ENCODE measurements at regions not wholly inside any gene's neighbourhood (a gene's known extent, or its start where the extent isn't known, plus 50 kb on each side); places are given as distances from the start of the nearest gene placed in this dataset.
"Not testable (repeated sequence)": the region's sequence is repeated elsewhere in the genome, so short reads cannot be mapped to it uniquely, and the experiment has no call there.

GRCh38 chr12:91249518-91250272 is 67.1 kb upstream of the DCN start:
- Mint-ChIP-seq H3K36me3 (no peaks in the 10 kb centered on the region), H3K27me3 (peaks cover 8% of the 10 kb centered on the region), H3K4me1 (no peaks in the 10 kb centered on the region), H3K27ac (no peak overlapping the region), H3K9me3 (no peaks in the 10 kb centered on the region), H3K4me3 (no peak overlapping the region)
- no peak for DNase-seq

- H3K36me3 Mint-ChIP-seq = no peaks in the 10 kb centered on the region
- peaks cover 4% of the 10 kb centered on the region for H3K9me3 Mint-ChIP-seq
- no peak for DNase-seq
- H3K27me3 Mint-ChIP-seq = peaks cover 8% of the 10 kb centered on the region
- no peak overlapping the region for H3K4me3 Mint-ChIP-seq
- no peaks in the 10 kb centered on the region for H3K4me1 Mint-ChIP-seq
- no peak overlapping the region for H3K27ac Mint-ChIP-seq
Measured at GRCh38 chr12:91249054-91249453, 66.4 kb upstream of the DCN start.

- not testable (repeated sequence) for H3K9me3 Mint-ChIP-seq
Measured at GRCh38 chr12:91243177-91243576, 60.6 kb upstream of the DCN start.

GRCh38 chr12:91241756-91242155 is 59.1 kb upstream of the DCN start:
- H3K4me3 Mint-ChIP-seq = no peak overlapping the region
- H3K4me1 Mint-ChIP-seq = peaks cover 1% of the 10 kb centered on the region
- H3K9me3 Mint-ChIP-seq = peaks cover 10% of the 10 kb centered on the region
- H3K36me3 Mint-ChIP-seq = no peaks in the 10 kb centered on the region
- H3K27me3 Mint-ChIP-seq = no peaks in the 10 kb centered on the region
- no peak for DNase-seq
- no peak overlapping the region for H3K27ac Mint-ChIP-seq

More at GRCh38 chr12:91243177-91243576, 60.6 kb upstream of the DCN start:
- not testable (repeated sequence) for H3K27me3 Mint-ChIP-seq, H3K4me1 Mint-ChIP-seq, H3K27ac Mint-ChIP-seq, H3K36me3 Mint-ChIP-seq, H3K4me3 Mint-ChIP-seq, DNase-seq

GRCh38 chr12:91240386-91241095 is 57.9 kb upstream of the DCN start:
- no peak for DNase-seq
- Mint-ChIP-seq H3K27ac (no peak overlapping the region), H3K27me3 (no peaks in the 10 kb centered on the region), H3K4me3 (no peak overlapping the region), H3K9me3 (peaks cover 10% of the 10 kb centered on the region), H3K4me1 (peaks cover 1% of the 10 kb centered on the region), H3K36me3 (no peaks in the 10 kb centered on the region)

- Mint-ChIP-seq H3K4me3 (no peak overlapping the region), H3K9me3 (peaks cover 8% of the 10 kb centered on the region), H3K36me3 (no peaks in the 10 kb centered on the region), H3K27me3 (no peaks in the 10 kb centered on the region), H3K4me1 (peaks cover 1% of the 10 kb centered on the region), H3K27ac (no peak overlapping the region)
- no peak for DNase-seq
Measured at GRCh38 chr12:91239481-91239880, 56.9 kb upstream of the DCN start.
